Neural cell (in vitro differentiated cells): ENCODE measurements at regions not wholly inside any gene's neighbourhood (a gene's known extent, or its start where the extent isn't known, plus 50 kb on each side); places are given as distances from the start of the nearest gene placed in this dataset.
"Not testable (repeated sequence)": the region's sequence is repeated elsewhere in the genome, so short reads cannot be mapped to it uniquely, and the experiment has no call there.

Source experiments
- CTCF ChIP-seq: fragments of 450-650 bp; IDR thresholded peaks from 2 replicates; pipeline ENCODE4 v1.5.1; 2014; ENCODE audit warnings: antibody characterized with exemption, mild to moderate bottlenecking, moderate library complexity; ENCODE audit not compliant: poor library complexity, severe bottlenecking
- REST ChIP-seq: IDR thresholded peaks from 2 replicates; pipeline ENCODE4 v1.6.1; 2012; ENCODE audit warnings: borderline replicate concordance
- TAF1 ChIP-seq: IDR thresholded peaks from 2 replicates; pipeline ENCODE4 v1.6.1; 2012; ENCODE audit warnings: low read depth

DNA sequence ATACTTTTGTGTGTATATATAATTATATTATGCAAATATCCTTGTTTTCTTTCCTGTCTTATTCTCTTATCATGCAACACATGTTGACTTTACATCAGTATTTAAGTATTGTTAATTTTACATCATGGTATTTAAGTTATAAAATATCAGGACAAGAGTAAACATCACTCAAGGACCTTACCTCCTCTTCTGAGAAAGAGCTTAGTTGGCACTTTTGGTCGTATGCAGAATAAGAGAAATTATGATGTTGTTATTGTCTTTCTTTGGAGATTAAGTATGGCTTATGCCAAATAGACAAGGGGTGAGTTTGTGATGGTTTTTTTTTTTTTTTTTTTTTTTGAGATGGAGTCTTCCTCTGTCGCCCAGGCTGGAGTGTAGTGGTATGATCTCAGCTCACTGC, 279.2 kb upstream of the AZI2 start:
- not testable (repeated sequence) for TF ChIP-seq TAF1, REST, CTCF
